Panc1 (cell line): ENCODE measurements at regions not wholly inside any gene's neighbourhood (a gene's known extent, or its start where the extent isn't known, plus 50 kb on each side); places are given as distances from the start of the nearest gene placed in this dataset.

ENCODE experiments used
- ATAC-seq: fragments of 200-7000 bp; cut with Tn5 transposase; 2 replicates; pipeline ENCODE4 v1.9.1; 2020; ENCODE audit warnings: mild to moderate bottlenecking, moderate library complexity
- BruUV-seq: library from RNA; stranded (reverse); fragments of 400-500 nt; replicated peaks from 2 replicates; lab custom pipeline; 2021; lab: Mats Ljungman, UMichigan
- CTCF ChIA-PET: fragments of 300-600 bp; sonication (Branson Sonifier 250); formaldehyde crosslinking; loops from one replicate; lab custom pipeline; 2022; ENCODE audit warnings: antibody characterized with exemption; lab: Charles Lee
- POLR2A ChIA-PET: fragments of 300-600 bp; sonication (Branson Sonifier 250); formaldehyde crosslinking; loops from one replicate; lab custom pipeline; 2022; ENCODE audit warnings: antibody characterized with exemption; lab: Charles Lee
- DNase-seq: peaks from one replicate; pipeline ENCODE4 v3.0.0-alpha.2; 2010; ENCODE audit warnings: low read depth, low spot score
- H3K27ac ChIP-seq: 2 replicates; pipeline ENCODE4 v1.5.1; 2011; ENCODE audit warnings: mild to moderate bottlenecking, low read length, inconsistent platforms
- H3K27me3 ChIP-seq: fragments of 200-500 bp; sonication (Bioruptor generic); 2 replicates; pipeline ENCODE4 v1.6.0; 2014; ENCODE audit warnings: low read length, inconsistent platforms; ENCODE audit not compliant: control insufficient read depth, insufficient read depth
- H3K36me3 ChIP-seq: fragments of 200-500 bp; sonication (Bioruptor generic); 2 replicates; pipeline ENCODE4 v1.5.1; 2014; ENCODE audit warnings: inconsistent platforms, mild to moderate bottlenecking, low read length, moderate library complexity; ENCODE audit not compliant: control insufficient read depth, insufficient read depth
- H3K4me1 ChIP-seq: 2 replicates; pipeline ENCODE4 v1.5.1; 2011; ENCODE audit warnings: inconsistent platforms, mild to moderate bottlenecking, low read length, moderate library complexity; ENCODE audit not compliant: control insufficient read depth, insufficient read depth
- H3K4me3 ChIP-seq, 2 experiments: 2 replicates each; pipeline ENCODE4 v1.5.1; 2011 to 2012; ENCODE audit warnings: low read depth in 2 of 2, low read length in 2 of 2, mild to moderate bottlenecking in 2 of 2, inconsistent platforms in 1 of 2, moderate library complexity in 1 of 2
- H3K9me3 ChIP-seq: fragments of 200-500 bp; sonication (Bioruptor generic); 2 replicates; pipeline ENCODE4 v1.5.1; 2014; ENCODE audit warnings: low read depth, mild to moderate bottlenecking, inconsistent platforms, low read length, moderate library complexity; ENCODE audit not compliant: control insufficient read depth, insufficient read depth
- CTCF ChIP-seq: fragments of 450-650 bp; IDR thresholded peaks from 2 replicates; pipeline ENCODE4 v1.5.1; 2017; ENCODE audit warnings: mild to moderate bottlenecking
- POLR2AphosphoS5 ChIP-seq: IDR thresholded peaks from 2 replicates; pipeline ENCODE4 v1.6.1; 2012; ENCODE audit warnings: mild to moderate bottlenecking, low read depth, low read length, moderate library complexity
- SIN3A ChIP-seq: IDR thresholded peaks from 2 replicates; pipeline ENCODE4 v1.6.1; 2012; ENCODE audit warnings: low read depth, mild to moderate bottlenecking, low read length, moderate library complexity, borderline replicate concordance; ENCODE audit not compliant: insufficient read depth
- TCF7L2 ChIP-seq: IDR thresholded peaks from 2 replicates; pipeline ENCODE4 v1.6.1; 2011; ENCODE audit warnings: mild to moderate bottlenecking, low read depth, low read length, inconsistent platforms
- in situ Hi-C: cut with HindIII; loops from 2 replicates; pipeline ENCODE4 v1.10.0; 2016; ENCODE audit warnings: low sequenced_read_pairs, low pct_unique_long_range_greater_than_20kb
- intact Hi-C: fragments of 100-400 bp; cut with micrococcal nuclease; formaldehyde crosslinking; loops from one replicate; pipeline ENCODE4 v1.10.0; 2022; ENCODE audit not compliant: unreplicated experiment
- TF ChIP-seq, protein P1 (sequence below), 2 experiments: IDR thresholded peaks; 2 replicates each; pipeline ENCODE4 v1.6.1; 2011 to 2012; ENCODE audit warnings: low read depth in 2 of 2, control low read depth in 1 of 2, low read length in 1 of 2, mild to moderate bottlenecking in 1 of 2, moderate library complexity in 1 of 2; ENCODE audit not compliant: insufficient read depth in 1 of 2

- in situ Hi-C loops: no loop called here
- Histone ChIP-seq H3K4me3 (no peak overlapping the region), H3K9me3 (no peaks in the 10 kb centered on the region), H3K27ac (no peak overlapping the region), H3K36me3 (no peaks in the 10 kb centered on the region), H3K27me3 (peaks cover 9% of the 10 kb centered on the region), H3K4me1 (no peaks in the 10 kb centered on the region)
- CTCF ChIA-PET: no interaction called here
- no TSS peak for BruUV-seq
- intact Hi-C loops: no loop called here
- DNase-seq (no peak), ATAC-seq (no peak)
- POLR2A ChIA-PET: no interaction called here
- TF ChIP-seq CTCF (no peak), TCF7L2 (no peak), SIN3A (no peak), POLR2AphosphoS5 (no peak)
- TF ChIP-seq, protein P1, sequence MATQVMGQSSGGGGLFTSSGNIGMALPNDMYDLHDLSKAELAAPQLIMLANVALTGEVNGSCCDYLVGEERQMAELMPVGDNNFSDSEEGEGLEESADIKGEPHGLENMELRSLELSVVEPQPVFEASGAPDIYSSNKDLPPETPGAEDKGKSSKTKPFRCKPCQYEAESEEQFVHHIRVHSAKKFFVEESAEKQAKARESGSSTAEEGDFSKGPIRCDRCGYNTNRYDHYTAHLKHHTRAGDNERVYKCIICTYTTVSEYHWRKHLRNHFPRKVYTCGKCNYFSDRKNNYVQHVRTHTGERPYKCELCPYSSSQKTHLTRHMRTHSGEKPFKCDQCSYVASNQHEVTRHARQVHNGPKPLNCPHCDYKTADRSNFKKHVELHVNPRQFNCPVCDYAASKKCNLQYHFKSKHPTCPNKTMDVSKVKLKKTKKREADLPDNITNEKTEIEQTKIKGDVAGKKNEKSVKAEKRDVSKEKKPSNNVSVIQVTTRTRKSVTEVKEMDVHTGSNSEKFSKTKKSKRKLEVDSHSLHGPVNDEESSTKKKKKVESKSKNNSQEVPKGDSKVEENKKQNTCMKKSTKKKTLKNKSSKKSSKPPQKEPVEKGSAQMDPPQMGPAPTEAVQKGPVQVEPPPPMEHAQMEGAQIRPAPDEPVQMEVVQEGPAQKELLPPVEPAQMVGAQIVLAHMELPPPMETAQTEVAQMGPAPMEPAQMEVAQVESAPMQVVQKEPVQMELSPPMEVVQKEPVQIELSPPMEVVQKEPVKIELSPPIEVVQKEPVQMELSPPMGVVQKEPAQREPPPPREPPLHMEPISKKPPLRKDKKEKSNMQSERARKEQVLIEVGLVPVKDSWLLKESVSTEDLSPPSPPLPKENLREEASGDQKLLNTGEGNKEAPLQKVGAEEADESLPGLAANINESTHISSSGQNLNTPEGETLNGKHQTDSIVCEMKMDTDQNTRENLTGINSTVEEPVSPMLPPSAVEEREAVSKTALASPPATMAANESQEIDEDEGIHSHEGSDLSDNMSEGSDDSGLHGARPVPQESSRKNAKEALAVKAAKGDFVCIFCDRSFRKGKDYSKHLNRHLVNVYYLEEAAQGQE (IDR thresholded peaks at IDR 0.05; ENCODE audit: insufficient read depth in 1 of 2, low read depth in 2 of 2, low read length in 1 of 2): no peak
These were observed 111.2 kb upstream of the ASIC2 start for GRCh38 chr17:33404070-33404819.

DNA sequence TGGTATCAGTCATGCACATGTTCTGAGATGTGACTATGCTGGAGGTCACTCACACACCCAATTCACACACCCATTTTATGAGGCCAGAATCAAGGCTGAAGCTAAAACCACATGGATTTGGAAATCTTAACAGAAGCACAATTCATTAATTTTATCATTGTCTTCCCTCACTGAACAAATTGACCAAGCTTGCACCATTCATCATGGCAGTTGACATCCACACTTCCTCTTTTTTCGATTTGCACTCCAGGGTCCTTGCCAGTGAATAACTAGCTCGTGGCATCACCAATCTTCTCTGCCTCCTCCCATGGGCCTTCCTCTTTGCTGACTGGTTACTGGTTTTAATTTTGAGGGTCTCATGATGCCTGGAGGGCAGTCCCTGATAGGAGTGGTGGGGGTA is 123.0 kb upstream of the ASIC2 start:
- H3K4me3 ChIP-seq: no peak overlapping the region
- ATAC-seq: no peak
- H3K9me3 ChIP-seq: no peaks in the 10 kb centered on the region
- H3K27me3 ChIP-seq: peaks cover 6% of the 10 kb centered on the region; the same call in 1 of the 2 replicates
- POLR2A ChIA-PET: no interaction called here
- no peaks in the 10 kb centered on the region for H3K4me1 ChIP-seq
- CTCF ChIA-PET: no interaction called here
- no TSS peak for BruUV-seq
- no peaks in the 10 kb centered on the region for H3K36me3 ChIP-seq
- TF ChIP-seq POLR2AphosphoS5 (no peak), TCF7L2 (no peak), CTCF (no peak), SIN3A (no peak)
- TF ChIP-seq, protein P1 (IDR thresholded peaks at IDR 0.05; ENCODE audit: insufficient read depth in 1 of 2, low read depth in 2 of 2, low read length in 1 of 2): no peak
- intact Hi-C loops (no loop called here), in situ Hi-C loops (no loop called here)
- no peak overlapping the region for H3K27ac ChIP-seq
- no peak for DNase-seq
